ENCODE measurements at regions not wholly inside any gene's neighbourhood (a gene's known extent, or its start where the extent isn't known, plus 50 kb on each side); places are given as distances from the start of the nearest gene placed in this dataset.
A peak's percentile ranks its signal among the peaks of the same experiment; 100 is the strongest.
"Not testable (repeated sequence)": the region's sequence is repeated elsewhere in the genome, so short reads cannot be mapped to it uniquely, and the experiment has no call there.

DNA sequence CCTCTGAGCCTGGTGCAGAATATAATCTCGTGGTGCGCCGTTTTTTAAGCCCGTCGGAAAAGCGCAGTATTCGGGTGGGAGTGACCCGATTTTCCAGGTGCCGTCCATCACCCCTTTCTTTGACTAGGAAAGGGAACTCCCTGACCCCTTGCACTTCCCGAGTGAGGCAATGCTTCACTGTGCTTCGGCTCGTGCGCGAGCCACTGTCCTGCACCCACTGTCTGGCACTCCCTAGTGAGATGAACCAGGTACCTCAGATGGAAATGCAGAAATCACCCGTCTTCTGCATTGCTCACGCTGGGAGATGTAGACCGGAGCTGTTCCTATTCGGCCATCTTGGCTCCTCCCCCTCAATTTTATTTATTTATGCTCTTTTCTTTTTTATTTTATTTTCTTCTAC is 57.5 kb upstream of the CT83 start:
- H3K18ac ChIP-seq (ENCODE audit: extremely low read depth, low read length); H3K23me2 ChIP-seq (ENCODE audit: low read depth, low read length); H3K9ac ChIP-seq (replicated peaks in 1 of 4; ENCODE audit: extremely low read depth in 1 of 4, low read depth in 3 of 4, low read length in 3 of 4); H3K23ac ChIP-seq (ENCODE audit: insufficient read length); POLR2A ChIA-PET (ENCODE audit: partially characterized antibody); H3K4me1 ChIP-seq (replicated peaks in 1 of 4; ENCODE audit: control insufficient read depth in 3 of 4, insufficient read depth in 4 of 4, low read length in 3 of 4); H3K9me3 ChIP-seq (ENCODE audit: insufficient read depth in 2 of 2, low read depth in 1 of 2, low read length in 1 of 2); CTCF ChIA-PET (ENCODE audit: partially characterized antibody); H2BK5ac ChIP-seq (ENCODE audit: low read depth, low read length); H3K36me3 ChIP-seq (ENCODE audit: control insufficient read depth in 2 of 4, insufficient read depth in 4 of 4, low read length in 3 of 4); H2BK120ac ChIP-seq (replicated peaks; ENCODE audit: low read depth, low read length); H3K4ac ChIP-seq (replicated peaks; ENCODE audit: insufficient read length, low read depth, low read length); H4K91ac ChIP-seq (replicated peaks; ENCODE audit: insufficient read length, low read length); H2BK12ac ChIP-seq (ENCODE audit: low read depth, low read length); H3K79me1 ChIP-seq (ENCODE audit: low read depth, low read length); H3K27ac ChIP-seq (ENCODE audit: low read depth, low read length); FAIRE-seq; H3K79me2 ChIP-seq (ENCODE audit: control insufficient read depth in 1 of 2, insufficient read depth in 2 of 2, low read length in 2 of 2); H4K8ac ChIP-seq (ENCODE audit: extremely low read depth, insufficient read depth, low read length); H4K5ac ChIP-seq (ENCODE audit: insufficient read length, low read depth, low read length); H3K27me3 ChIP-seq (replicated peaks in 1 of 4; ENCODE audit: control insufficient read depth in 3 of 4, extremely low read depth in 1 of 4, insufficient read depth in 3 of 4, low read length in 3 of 4); DNase-seq (ENCODE audit: low read depth in 1 of 2, low spot score in 2 of 2); H2AK5ac ChIP-seq (ENCODE audit: low read depth, low read length); H2BK20ac ChIP-seq (ENCODE audit: low read length); H3K14ac ChIP-seq (ENCODE audit: insufficient read length); H4K20me1 ChIP-seq (replicated peaks in 1 of 2; ENCODE audit: control insufficient read depth in 1 of 2, insufficient read depth in 2 of 2, low read length in 2 of 2); H3K56ac ChIP-seq (replicated peaks; ENCODE audit: insufficient read length, low read depth, low read length); H3K4me2 ChIP-seq (ENCODE audit: insufficient read depth in 1 of 2, low read depth in 2 of 2, low read length in 2 of 2); H2AFZ ChIP-seq (ENCODE audit: low read length); H2BK15ac ChIP-seq (ENCODE audit: low read length): not testable (repeated sequence)
- 44% methylated on average over 9 of the region's 18 CpGs; no CpG with 5 or more reads in 1 of the 2 experiments for WGBS, 2 experiments (ENCODE audit: extremely low coverage in 1 of 2, insufficient coverage in 1 of 2, insufficient read length in 1 of 2, insufficient replicate concordance in 2 of 2, low coverage in 1 of 2, low lambda C conversion rate in 2 of 2, missing lambda C conversion rate in 1 of 2)
- peak overlapping the region in 1 of 4 experiments; percentile 28; a peak in 1 of 8 replicates for H3K4me3 ChIP-seq (ENCODE audit: extremely low read depth in 1 of 4, insufficient read depth in 2 of 4, low read depth in 3 of 4, low read length in 4 of 4)

All from H1 (cell line).